ENCODE measurements at regions not wholly inside any gene's neighbourhood (a gene's known extent, or its start where the extent isn't known, plus 50 kb on each side); places are given as distances from the start of the nearest gene placed in this dataset.

DNA sequence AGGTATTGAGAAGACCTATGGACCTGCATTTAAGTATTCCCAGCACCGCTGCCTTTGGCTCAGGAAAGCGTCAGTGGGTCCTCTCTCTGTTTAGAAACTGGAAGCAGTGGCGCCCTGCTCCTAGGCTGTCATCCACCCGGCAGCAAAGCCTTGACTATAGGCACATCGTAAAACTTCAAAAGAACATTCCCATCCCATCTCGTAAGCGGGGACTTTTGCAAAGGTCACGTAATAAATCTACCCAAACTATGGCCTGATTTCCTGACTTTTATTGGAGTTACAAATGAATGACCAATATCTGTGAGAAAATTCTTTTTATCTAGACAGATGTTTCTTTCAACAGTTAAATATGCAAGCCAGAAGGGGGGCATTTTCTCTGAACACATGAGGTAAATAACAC lies 115.8 kb upstream of the TCERG1L start:
- no peaks in the 10 kb centered on the region for H3K36me3 ChIP-seq (replicated peaks in 1 of 2; ENCODE audit: control insufficient read depth in 1 of 2, insufficient read depth in 2 of 2, low read length in 2 of 2)
- H3K27me3 ChIP-seq (ENCODE audit: control insufficient read depth in 1 of 2, insufficient read depth in 2 of 2, low read length in 2 of 2): peaks cover 4 to 65% of the 10 kb centered on the region in 2 experiments; a peak in 4 of 5 replicates
- TF ChIP-seq ELK4 (CRISPR knock-in tag; IDR thresholded peaks at IDR 0.05; ENCODE audit: borderline replicate concordance) (no peak), CC2D1A (CRISPR knock-in tag; IDR thresholded peaks at IDR 0.05) (no peak), MIER2 (CRISPR knock-in tag; IDR thresholded peaks at IDR 0.05) (no peak), ZFX (CRISPR knock-in tag; IDR thresholded peaks at IDR 0.05; ENCODE audit: low read depth) (no peak), KMT2A (CRISPR knock-in tag; IDR thresholded peaks at IDR 0.05) (no peak), CHCHD3 (CRISPR knock-in tag; IDR thresholded peaks at IDR 0.05) (no peak), REST (IDR thresholded peaks at IDR 0.05; ENCODE audit: borderline replicate concordance in 1 of 2, low read depth in 1 of 2, low read length in 2 of 2) (no peak), PATZ1 (CRISPR knock-in tag; IDR thresholded peaks at IDR 0.05) (no peak), LBX2 (CRISPR knock-in tag; IDR thresholded peaks at IDR 0.05; ENCODE audit: borderline replicate concordance) (no peak), BORCS8-MEF2B (CRISPR knock-in tag; IDR thresholded peaks at IDR 0.05) (no peak), SOX13 (IDR thresholded peaks at IDR 0.05) (no peak), SOX13 (CRISPR knock-in tag; conservative IDR thresholded peaks at IDR 0.05 in 1 of 2, IDR thresholded peaks at IDR 0.05 in 1 of 2) (no peak), ZBTB20 (CRISPR knock-in tag; IDR thresholded peaks at IDR 0.05; ENCODE audit: borderline replicate concordance, low read depth) (no peak), MATR3 (CRISPR knock-in tag; IDR thresholded peaks at IDR 0.05) (no peak), FOSL1 (CRISPR knock-in tag; IDR thresholded peaks at IDR 0.05; ENCODE audit: borderline replicate concordance) (no peak)
- TF ChIP-seq, protein P1, sequence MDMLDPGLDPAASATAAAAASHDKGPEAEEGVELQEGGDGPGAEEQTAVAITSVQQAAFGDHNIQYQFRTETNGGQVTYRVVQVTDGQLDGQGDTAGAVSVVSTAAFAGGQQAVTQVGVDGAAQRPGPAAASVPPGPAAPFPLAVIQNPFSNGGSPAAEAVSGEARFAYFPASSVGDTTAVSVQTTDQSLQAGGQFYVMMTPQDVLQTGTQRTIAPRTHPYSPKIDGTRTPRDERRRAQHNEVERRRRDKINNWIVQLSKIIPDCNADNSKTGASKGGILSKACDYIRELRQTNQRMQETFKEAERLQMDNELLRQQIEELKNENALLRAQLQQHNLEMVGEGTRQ (IDR thresholded peaks at IDR 0.05; ENCODE audit: low read depth, low read length): no peak
- TF ChIP-seq, protein P1 (CRISPR knock-in tag; IDR thresholded peaks at IDR 0.05; ENCODE audit: borderline replicate concordance): no peak
- ATAC-seq (no peak), FAIRE-seq (no peak), DNase-seq (ENCODE audit: low spot score) (no peak)
- BruUV-seq (replicated peaks): no TSS peak
- in situ Hi-C loops (cut with HindIII; ENCODE audit: extremely low pct_ligation_motif_present, low pct_unique_long_range_greater_than_20kb): no loop called here
- H3K4me2 ChIP-seq (ENCODE audit: low read depth, low read length): no peak overlapping the region
- H3K27ac ChIP-seq (ENCODE audit: extremely low read length, insufficient read depth, low read length): no peak overlapping the region
- H3K9me3 ChIP-seq (ENCODE audit: low read length): no peaks in the 10 kb centered on the region
- ChIA-PET POLR2A (no interaction called here), CTCF (ENCODE audit: low intra/inter-chr PET ratio, low total read pairs) (no interaction called here)
- H3K4me3 ChIP-seq (replicated peaks in 1 of 3; ENCODE audit: insufficient read depth in 1 of 3, low read depth in 2 of 3, low read length in 3 of 3): no peak overlapping the region
- 12% methylated on average over 8 of the region's 8 CpGs for WGBS (ENCODE audit: low lambda C conversion rate)
- no peak overlapping the region for H2AFZ ChIP-seq (ENCODE audit: low read length)
- intact Hi-C loops (cut with micrococcal nuclease; ENCODE audit: unreplicated experiment): no loop called here
- no peaks in the 10 kb centered on the region for H3K79me2 ChIP-seq (ENCODE audit: insufficient read depth, low read length)
- no peak overlapping the region for H3K9ac ChIP-seq (ENCODE audit: insufficient read depth, low read depth, low read length)
- H4K20me1 ChIP-seq (ENCODE audit: insufficient read depth, low read length): no peaks in the 10 kb centered on the region
- H3K4me1 ChIP-seq (ENCODE audit: insufficient read depth, low read length): no peaks in the 10 kb centered on the region
